ENCODE measurements at regions not wholly inside any gene's neighbourhood (a gene's known extent, or its start where the extent isn't known, plus 50 kb on each side); places are given as distances from the start of the nearest gene placed in this dataset.

DNA sequence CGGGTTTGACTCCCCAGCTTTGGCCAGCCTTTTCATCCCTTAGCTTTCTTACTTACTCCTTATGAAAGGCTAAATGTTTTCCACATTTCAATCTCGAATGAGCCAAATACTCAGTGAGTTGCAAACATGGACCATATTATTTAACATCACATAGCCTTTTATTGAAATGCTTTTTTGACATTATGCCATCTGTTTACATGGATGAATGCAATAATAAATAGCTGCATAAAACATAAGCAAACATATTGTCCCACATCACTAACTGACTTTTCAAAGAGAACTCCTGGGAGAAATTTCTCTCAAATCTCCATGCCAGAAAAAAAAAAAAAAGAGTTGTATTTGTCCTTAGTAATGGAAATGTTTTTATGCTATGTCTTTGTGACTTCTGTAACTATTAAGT is 134.9 kb downstream of the LSMEM1 start:
- H3K9me3 ChIP-seq, result no peaks in the 10 kb centered on the region
- H3K27me3 ChIP-seq, result no peaks in the 10 kb centered on the region
- intact Hi-C loops (cut with DNase I), result no loop called here
- no peaks in the 10 kb centered on the region for H3K36me3 ChIP-seq
- DNase-seq, result no peak
- no peaks in the 10 kb centered on the region for H3K4me1 ChIP-seq
- H3K4me3 ChIP-seq, result no peak overlapping the region
- TF ChIP-seq POLR2A (IDR thresholded peaks at IDR 0.05), result no peak
- TF ChIP-seq, protein P1, sequence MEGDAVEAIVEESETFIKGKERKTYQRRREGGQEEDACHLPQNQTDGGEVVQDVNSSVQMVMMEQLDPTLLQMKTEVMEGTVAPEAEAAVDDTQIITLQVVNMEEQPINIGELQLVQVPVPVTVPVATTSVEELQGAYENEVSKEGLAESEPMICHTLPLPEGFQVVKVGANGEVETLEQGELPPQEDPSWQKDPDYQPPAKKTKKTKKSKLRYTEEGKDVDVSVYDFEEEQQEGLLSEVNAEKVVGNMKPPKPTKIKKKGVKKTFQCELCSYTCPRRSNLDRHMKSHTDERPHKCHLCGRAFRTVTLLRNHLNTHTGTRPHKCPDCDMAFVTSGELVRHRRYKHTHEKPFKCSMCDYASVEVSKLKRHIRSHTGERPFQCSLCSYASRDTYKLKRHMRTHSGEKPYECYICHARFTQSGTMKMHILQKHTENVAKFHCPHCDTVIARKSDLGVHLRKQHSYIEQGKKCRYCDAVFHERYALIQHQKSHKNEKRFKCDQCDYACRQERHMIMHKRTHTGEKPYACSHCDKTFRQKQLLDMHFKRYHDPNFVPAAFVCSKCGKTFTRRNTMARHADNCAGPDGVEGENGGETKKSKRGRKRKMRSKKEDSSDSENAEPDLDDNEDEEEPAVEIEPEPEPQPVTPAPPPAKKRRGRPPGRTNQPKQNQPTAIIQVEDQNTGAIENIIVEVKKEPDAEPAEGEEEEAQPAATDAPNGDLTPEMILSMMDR (IDR thresholded peaks at IDR 0.05), result no peak
- H3K27ac ChIP-seq, result no peak overlapping the region
- WGBS, 4 donors, result 76 to 89% (median 87%) methylated on average over 2 of the region's 2 CpGs
- no peak for ATAC-seq

DNA sequence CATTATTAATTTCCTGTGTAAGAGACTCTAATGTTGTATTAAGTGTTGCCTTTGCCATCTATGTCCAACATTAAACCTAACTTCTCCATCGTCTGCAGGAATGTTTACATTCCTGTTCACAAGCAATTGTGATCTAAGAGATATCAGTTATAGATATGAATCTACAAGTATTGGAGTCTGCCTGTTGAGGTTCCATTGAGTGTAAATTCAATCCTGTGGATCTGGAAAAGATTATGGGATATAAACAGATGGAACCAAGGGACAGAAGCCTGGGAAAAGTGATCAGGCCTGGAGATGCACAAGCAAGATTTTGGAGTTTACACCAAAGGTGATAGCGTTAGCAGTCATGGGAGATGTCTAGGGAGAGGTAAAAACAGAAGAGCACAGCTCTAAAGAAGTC is 135.5 kb downstream of the LSMEM1 start:
- ATAC-seq (no peak), DNase-seq (no peak)
- H3K9me3 ChIP-seq, result no peaks in the 10 kb centered on the region
- H3K27ac ChIP-seq, result no peak overlapping the region
- H3K36me3 ChIP-seq, result no peaks in the 10 kb centered on the region
- no peak overlapping the region for H3K4me3 ChIP-seq
- intact Hi-C loops (cut with DNase I), result no loop called here
- H3K27me3 ChIP-seq, result no peaks in the 10 kb centered on the region
- 72 to 82% (median 76%) methylated on average over 2 of the region's 2 CpGs for WGBS, 4 donors
- TF ChIP-seq, protein P1 (IDR thresholded peaks at IDR 0.05), result no peak
- no peak for TF ChIP-seq POLR2A (IDR thresholded peaks at IDR 0.05)
- H3K4me1 ChIP-seq, result no peaks in the 10 kb centered on the region

DNA sequence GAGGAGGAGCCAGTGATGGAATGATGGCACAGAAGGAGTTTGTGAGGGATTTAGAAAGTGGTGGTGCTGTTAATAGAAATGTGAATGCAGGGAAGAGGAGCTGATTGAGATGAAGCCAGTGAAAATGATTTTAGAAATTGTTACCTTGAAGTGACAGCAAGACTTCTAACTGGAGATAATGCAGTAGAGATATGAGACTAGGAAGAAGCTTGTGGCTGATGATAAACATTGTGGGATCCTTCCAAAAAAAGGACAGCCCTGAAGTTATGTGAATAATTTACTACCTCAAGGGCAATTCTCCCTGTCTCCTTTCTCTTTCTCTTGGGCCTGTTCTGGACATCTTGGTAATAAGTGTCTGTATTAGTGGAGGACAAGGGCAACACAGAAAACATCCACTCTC is 138.6 kb downstream of the LSMEM1 start:
- ATAC-seq (no peak), DNase-seq (no peak)
- Histone ChIP-seq H3K36me3 (no peaks in the 10 kb centered on the region), H3K4me1 (peaks cover 0 to 7% (median 0%) of the 10 kb centered on the region in 12 donors), H3K4me3 (no peak overlapping the region), H3K9me3 (no peaks in the 10 kb centered on the region), H3K27ac (no peak overlapping the region), H3K27me3 (no peaks in the 10 kb centered on the region)
- intact Hi-C loops (cut with DNase I), result no loop called here
- TF ChIP-seq POLR2A (IDR thresholded peaks at IDR 0.05), result no peak
- TF ChIP-seq, protein P1 (IDR thresholded peaks at IDR 0.05), result no peak

DNA sequence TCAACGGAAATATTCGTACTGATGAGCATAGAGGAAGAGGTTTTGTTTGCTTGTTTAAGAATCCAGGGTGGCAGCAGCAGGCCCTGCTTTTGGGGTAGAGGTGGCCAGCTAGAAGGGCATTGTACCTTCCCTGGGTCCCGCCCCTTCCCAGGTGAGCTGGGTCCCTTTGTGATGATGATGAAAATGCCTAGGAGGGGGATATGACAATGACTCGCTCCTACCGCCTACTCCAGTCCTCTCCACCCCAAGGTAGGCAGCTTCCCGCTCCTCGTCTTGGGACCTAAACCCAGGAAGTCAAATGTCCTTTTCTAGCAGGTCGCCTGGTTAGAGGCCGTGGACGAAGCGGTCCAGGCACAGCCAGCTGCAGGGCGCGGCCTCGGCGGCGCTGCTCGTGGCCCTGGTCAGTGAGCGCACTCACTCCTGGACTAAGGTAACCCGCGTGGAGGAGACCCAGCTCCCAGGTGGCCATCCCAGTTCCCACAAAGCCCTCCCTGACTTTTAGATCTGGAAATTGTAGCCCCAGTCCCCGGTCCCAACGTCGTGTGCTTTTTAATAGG is 141.4 kb downstream of the LSMEM1 start:
- no peak overlapping the region for H3K4me3 ChIP-seq
- H3K27me3 ChIP-seq, result no peaks in the 10 kb centered on the region
- no peak overlapping the region for H3K27ac ChIP-seq
- intact Hi-C loops (cut with DNase I), result no loop called here
- DNase-seq (peak in 1 of 5 donors; percentile 43), ATAC-seq (no peak)
- no peaks in the 10 kb centered on the region for H3K36me3 ChIP-seq
- TF ChIP-seq POLR2A (IDR thresholded peaks at IDR 0.05), result no peak
- TF ChIP-seq, protein P1 (IDR thresholded peaks at IDR 0.05), result no peak
- 79 to 95% (median 90%) methylated on average over 23 of the region's 23 CpGs for WGBS, 4 donors
- H3K9me3 ChIP-seq, result peaks cover 0 to 4% (median 0%) of the 10 kb centered on the region in 12 donors
- H3K4me1 ChIP-seq, result peaks cover 0 to 7% (median 0%) of the 10 kb centered on the region in 12 donors

Data from heart left ventricle (tissue), 16 donors.